ENCODE measurements at regions not wholly inside any gene's neighbourhood (a gene's known extent, or its start where the extent isn't known, plus 50 kb on each side); places are given as distances from the start of the nearest gene placed in this dataset.

- TF ChIP-seq FOXP2 (optimal IDR thresholded peaks at IDR 0.05; ENCODE audit: borderline replicate concordance, extremely low read depth, extremely low read length, insufficient read depth), result no peak
- no peak for TF ChIP-seq POLR2AphosphoS5 (IDR thresholded peaks at IDR 0.05; ENCODE audit: low read depth, low read length)
- TF ChIP-seq TAF1 (IDR thresholded peaks at IDR 0.05; ENCODE audit: borderline replicate concordance, insufficient read depth, low read length), result no peak
- TF ChIP-seq SIN3A (IDR thresholded peaks at IDR 0.05; ENCODE audit: borderline replicate concordance, insufficient read depth, low read length), result no peak
- TF ChIP-seq, protein P1, sequence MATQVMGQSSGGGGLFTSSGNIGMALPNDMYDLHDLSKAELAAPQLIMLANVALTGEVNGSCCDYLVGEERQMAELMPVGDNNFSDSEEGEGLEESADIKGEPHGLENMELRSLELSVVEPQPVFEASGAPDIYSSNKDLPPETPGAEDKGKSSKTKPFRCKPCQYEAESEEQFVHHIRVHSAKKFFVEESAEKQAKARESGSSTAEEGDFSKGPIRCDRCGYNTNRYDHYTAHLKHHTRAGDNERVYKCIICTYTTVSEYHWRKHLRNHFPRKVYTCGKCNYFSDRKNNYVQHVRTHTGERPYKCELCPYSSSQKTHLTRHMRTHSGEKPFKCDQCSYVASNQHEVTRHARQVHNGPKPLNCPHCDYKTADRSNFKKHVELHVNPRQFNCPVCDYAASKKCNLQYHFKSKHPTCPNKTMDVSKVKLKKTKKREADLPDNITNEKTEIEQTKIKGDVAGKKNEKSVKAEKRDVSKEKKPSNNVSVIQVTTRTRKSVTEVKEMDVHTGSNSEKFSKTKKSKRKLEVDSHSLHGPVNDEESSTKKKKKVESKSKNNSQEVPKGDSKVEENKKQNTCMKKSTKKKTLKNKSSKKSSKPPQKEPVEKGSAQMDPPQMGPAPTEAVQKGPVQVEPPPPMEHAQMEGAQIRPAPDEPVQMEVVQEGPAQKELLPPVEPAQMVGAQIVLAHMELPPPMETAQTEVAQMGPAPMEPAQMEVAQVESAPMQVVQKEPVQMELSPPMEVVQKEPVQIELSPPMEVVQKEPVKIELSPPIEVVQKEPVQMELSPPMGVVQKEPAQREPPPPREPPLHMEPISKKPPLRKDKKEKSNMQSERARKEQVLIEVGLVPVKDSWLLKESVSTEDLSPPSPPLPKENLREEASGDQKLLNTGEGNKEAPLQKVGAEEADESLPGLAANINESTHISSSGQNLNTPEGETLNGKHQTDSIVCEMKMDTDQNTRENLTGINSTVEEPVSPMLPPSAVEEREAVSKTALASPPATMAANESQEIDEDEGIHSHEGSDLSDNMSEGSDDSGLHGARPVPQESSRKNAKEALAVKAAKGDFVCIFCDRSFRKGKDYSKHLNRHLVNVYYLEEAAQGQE (IDR thresholded peaks at IDR 0.05; ENCODE audit: insufficient read depth in 1 of 2, low read depth in 2 of 2, low read length in 2 of 2), result no peak
Observed at GRCh38 chr6:71083308-71083820, 126.5 kb upstream of the B3GAT2 start.

DNA sequence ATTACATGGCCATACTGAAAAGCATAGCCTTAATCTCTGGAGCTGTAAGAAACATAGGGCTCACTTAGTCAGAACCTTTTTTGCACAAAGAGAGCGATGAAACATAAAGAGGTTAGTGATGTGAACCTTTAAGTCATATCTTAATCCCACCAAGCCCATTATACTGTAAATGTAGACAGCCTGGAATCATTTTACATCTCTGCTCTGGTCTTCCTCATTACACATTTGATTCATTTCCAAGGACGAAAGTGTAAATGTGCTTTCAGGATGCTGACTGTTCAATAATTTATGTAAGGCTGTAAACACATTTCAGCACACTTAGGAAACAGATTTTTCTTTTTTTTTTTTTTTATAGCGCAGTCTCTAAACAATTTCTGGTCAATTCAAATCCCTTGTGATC lies 131.3 kb upstream of the B3GAT2 start:
- TF ChIP-seq FOXP2 (optimal IDR thresholded peaks at IDR 0.05; ENCODE audit: borderline replicate concordance, extremely low read depth, extremely low read length, insufficient read depth) (no peak), SIN3A (IDR thresholded peaks at IDR 0.05; ENCODE audit: borderline replicate concordance, insufficient read depth, low read length) (no peak)
- TF ChIP-seq, protein P1 (IDR thresholded peaks at IDR 0.05; ENCODE audit: insufficient read depth in 1 of 2, low read depth in 2 of 2, low read length in 2 of 2), result no peak

DNA sequence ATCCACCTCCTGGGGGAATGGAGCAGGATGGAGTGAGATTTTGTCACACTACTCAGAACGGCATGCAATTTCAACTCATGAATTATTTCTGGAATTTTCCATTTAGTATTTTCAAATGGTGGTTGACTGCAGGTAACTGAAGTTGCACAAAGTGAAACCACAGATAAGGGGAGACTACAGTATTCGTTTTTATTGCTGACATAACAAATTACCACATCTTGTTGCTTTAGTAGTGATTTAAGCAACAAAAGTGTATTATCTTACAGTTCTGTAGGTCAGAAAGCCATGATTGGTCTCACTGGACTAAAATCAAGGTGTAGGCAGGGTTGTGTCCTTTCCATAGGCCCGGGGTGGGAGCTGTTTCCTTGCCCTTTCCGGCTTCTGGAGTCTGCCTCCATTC lies 133.4 kb upstream of the B3GAT2 start:
- TF ChIP-seq TAF1 (IDR thresholded peaks at IDR 0.05; ENCODE audit: borderline replicate concordance, insufficient read depth, low read length) (no peak), FOXP2 (optimal IDR thresholded peaks at IDR 0.05; ENCODE audit: borderline replicate concordance, extremely low read depth, extremely low read length, insufficient read depth) (no peak), SIN3A (IDR thresholded peaks at IDR 0.05; ENCODE audit: borderline replicate concordance, insufficient read depth, low read length) (no peak), POLR2AphosphoS5 (IDR thresholded peaks at IDR 0.05; ENCODE audit: low read depth, low read length) (no peak)

- TF ChIP-seq SIN3A (IDR thresholded peaks at IDR 0.05; ENCODE audit: borderline replicate concordance, insufficient read depth, low read length) (no peak), FOXP2 (optimal IDR thresholded peaks at IDR 0.05; ENCODE audit: borderline replicate concordance, extremely low read depth, extremely low read length, insufficient read depth) (no peak), POLR2AphosphoS5 (IDR thresholded peaks at IDR 0.05; ENCODE audit: low read depth, low read length) (no peak), TAF1 (IDR thresholded peaks at IDR 0.05; ENCODE audit: borderline replicate concordance, insufficient read depth, low read length) (no peak)
- TF ChIP-seq, protein P1 (IDR thresholded peaks at IDR 0.05; ENCODE audit: insufficient read depth in 1 of 2, low read depth in 2 of 2, low read length in 2 of 2), result no peak
Observed at GRCh38 chr6:71091167-71091566, 134.3 kb upstream of the B3GAT2 start.

DNA sequence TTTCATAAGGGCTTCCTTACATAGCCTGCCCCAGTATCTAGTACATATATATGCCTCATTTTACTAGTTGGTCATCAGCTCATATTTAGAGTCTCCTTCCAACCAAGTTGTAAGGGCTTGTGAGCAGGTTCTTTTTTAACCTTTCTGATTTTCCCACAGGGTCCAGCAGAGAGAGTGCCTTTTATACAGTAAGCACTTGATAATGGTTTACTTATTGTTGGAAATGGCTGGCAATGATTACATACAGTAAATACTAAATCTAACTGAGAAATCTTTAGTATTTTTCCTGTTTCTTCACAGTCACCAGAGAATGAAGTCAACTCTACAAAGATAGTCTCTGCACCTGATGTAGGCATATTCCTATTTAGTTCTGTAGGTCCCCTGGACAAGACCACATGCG lies 135.1 kb upstream of the B3GAT2 start:
- TF ChIP-seq POLR2AphosphoS5 (IDR thresholded peaks at IDR 0.05; ENCODE audit: low read depth, low read length) (no peak), FOXP2 (optimal IDR thresholded peaks at IDR 0.05; ENCODE audit: borderline replicate concordance, extremely low read depth, extremely low read length, insufficient read depth) (no peak), TAF1 (IDR thresholded peaks at IDR 0.05; ENCODE audit: borderline replicate concordance, insufficient read depth, low read length) (no peak), SIN3A (IDR thresholded peaks at IDR 0.05; ENCODE audit: borderline replicate concordance, insufficient read depth, low read length) (no peak)
- TF ChIP-seq, protein P1 (IDR thresholded peaks at IDR 0.05; ENCODE audit: insufficient read depth in 1 of 2, low read depth in 2 of 2, low read length in 2 of 2), result no peak

Data from PFSK-1 (cell line).